Spinal cord (tissue), 9 donors: ENCODE measurements at regions not wholly inside any gene's neighbourhood (a gene's known extent, or its start where the extent isn't known, plus 50 kb on each side); places are given as distances from the start of the nearest gene placed in this dataset.

Experiments used
- DNase-seq, 6 donors: peaks; one replicate each; pipeline versions ENCODE4 v3.0.0 to v3.0.0-alpha.2; 2013 to 2015; ENCODE audit warnings: low spot score in 6 of 6, low read depth in 4 of 6
- H3K27ac ChIP-seq: one replicate; pipeline ENCODE4 v1.5.1; 2013; ENCODE audit warnings: low read depth, low read length, control low read depth
- H3K27me3 ChIP-seq: one replicate; pipeline ENCODE4 v1.6.1; 2013; ENCODE audit warnings: low read length; ENCODE audit not compliant: control insufficient read depth, insufficient read depth
- H3K36me3 ChIP-seq: one replicate; pipeline ENCODE4 v1.6.1; 2013; ENCODE audit warnings: low read length; ENCODE audit not compliant: control insufficient read depth, insufficient read depth
- H3K4me1 ChIP-seq: one replicate; pipeline ENCODE4 v1.6.1; 2013; ENCODE audit warnings: low read length; ENCODE audit not compliant: control insufficient read depth, insufficient read depth
- H3K4me3 ChIP-seq: one replicate; pipeline ENCODE4 v1.5.1; 2013; ENCODE audit warnings: low read depth, low read length, control low read depth
- H3K9me3 ChIP-seq: one replicate; pipeline ENCODE4 v1.6.1; 2013; ENCODE audit warnings: low read length; ENCODE audit not compliant: control insufficient read depth, insufficient read depth
- WGBS: methylation state at CpG from one replicate; pipeline ENCODE4 v1.1.5; 2013; ENCODE audit warnings: missing lambda C conversion rate; ENCODE audit not compliant: insufficient coverage; 5-methylcytosine and 5-hydroxymethylcytosine counted together
- donor health status: healthy.

GRCh38 chr17:77613218-77613617 lies 345.3 kb upstream of the TNRC6C start:
- 74% methylated on average over 7 of the region's 7 CpGs for WGBS
- no peak for DNase-seq
- H3K4me1 ChIP-seq, result peaks cover 11% of the 10 kb centered on the region
- H3K36me3 ChIP-seq, result no peaks in the 10 kb centered on the region
- no peaks in the 10 kb centered on the region for H3K27me3 ChIP-seq
- no peak overlapping the region for H3K4me3 ChIP-seq
- H3K27ac ChIP-seq, result no peak overlapping the region
- no peaks in the 10 kb centered on the region for H3K9me3 ChIP-seq

- Histone ChIP-seq H3K27me3 (no peaks in the 10 kb centered on the region), H3K4me3 (no peak overlapping the region), H3K27ac (no peak overlapping the region), H3K4me1 (peaks cover 12% of the 10 kb centered on the region), H3K9me3 (no peaks in the 10 kb centered on the region), H3K36me3 (no peaks in the 10 kb centered on the region)
- WGBS, result 93% methylated on average over 7 of the region's 8 CpGs
- no peak for DNase-seq
Measured at GRCh38 chr17:77613627-77614026, 344.9 kb upstream of the TNRC6C start.

- no peaks in the 10 kb centered on the region for H3K27me3 ChIP-seq
- H3K9me3 ChIP-seq, result no peaks in the 10 kb centered on the region
- DNase-seq, result no peak
- H3K4me3 ChIP-seq, result no peak overlapping the region
- H3K27ac ChIP-seq, result no peak overlapping the region
- H3K4me1 ChIP-seq, result peaks cover 8% of the 10 kb centered on the region
- no peaks in the 10 kb centered on the region for H3K36me3 ChIP-seq
- WGBS, result 38% methylated on average over 3 of the region's 4 CpGs
Measured at GRCh38 chr17:77615703-77616253, 342.7 kb upstream of the TNRC6C start.

- peaks cover 4% of the 10 kb centered on the region for H3K4me1 ChIP-seq
- 58% methylated on average over 3 of the region's 3 CpGs for WGBS
- H3K27ac ChIP-seq, result no peak overlapping the region
- H3K4me3 ChIP-seq, result no peak overlapping the region
- H3K9me3 ChIP-seq, result no peaks in the 10 kb centered on the region
- H3K36me3 ChIP-seq, result no peaks in the 10 kb centered on the region
- no peaks in the 10 kb centered on the region for H3K27me3 ChIP-seq
- no peak for DNase-seq
Measured at GRCh38 chr17:77616254-77616731, 342.2 kb upstream of the TNRC6C start.

GRCh38 chr17:77617516-77617915 lies 341.0 kb upstream of the TNRC6C start:
- H3K36me3 ChIP-seq, result no peaks in the 10 kb centered on the region
- H3K9me3 ChIP-seq, result no peaks in the 10 kb centered on the region
- DNase-seq, result no peak
- H3K4me3 ChIP-seq, result no peak overlapping the region
- H3K27me3 ChIP-seq, result no peaks in the 10 kb centered on the region
- H3K27ac ChIP-seq, result no peak overlapping the region
- 78% methylated on average over 8 of the region's 8 CpGs for WGBS
- H3K4me1 ChIP-seq, result peaks cover 4% of the 10 kb centered on the region

GRCh38 chr17:77618173-77618572 lies 340.3 kb upstream of the TNRC6C start:
- DNase-seq, result no peak
- H3K4me1 ChIP-seq, result peaks cover 4% of the 10 kb centered on the region
- no peaks in the 10 kb centered on the region for H3K27me3 ChIP-seq
- 71% methylated on average over 7 of the region's 7 CpGs for WGBS
- no peaks in the 10 kb centered on the region for H3K9me3 ChIP-seq
- H3K27ac ChIP-seq, result no peak overlapping the region
- H3K4me3 ChIP-seq, result no peak overlapping the region
- no peaks in the 10 kb centered on the region for H3K36me3 ChIP-seq

GRCh38 chr17:77618731-77619130 lies 339.8 kb upstream of the TNRC6C start:
- DNase-seq, result no peak
- no peak overlapping the region for H3K4me3 ChIP-seq
- no peak overlapping the region for H3K27ac ChIP-seq
- H3K9me3 ChIP-seq, result no peaks in the 10 kb centered on the region
- no peaks in the 10 kb centered on the region for H3K36me3 ChIP-seq
- H3K4me1 ChIP-seq, result peaks cover 4% of the 10 kb centered on the region
- H3K27me3 ChIP-seq, result no peaks in the 10 kb centered on the region
- 95% methylated on average over 11 of the region's 11 CpGs for WGBS

- 70% methylated on average over 2 of the region's 4 CpGs for WGBS
- no peak overlapping the region for H3K27ac ChIP-seq
Measured at GRCh38 chr17:77619326-77619725, 339.2 kb upstream of the TNRC6C start.

GRCh38 chr17:77619851-77620250 lies 338.7 kb upstream of the TNRC6C start:
- peaks cover 4% of the 10 kb centered on the region for H3K4me1 ChIP-seq
- 93% methylated on average over 2 of the region's 5 CpGs for WGBS
- no peaks in the 10 kb centered on the region for H3K27me3 ChIP-seq

More at GRCh38 chr17:77619326-77619725, 339.2 kb upstream of the TNRC6C start:
- Histone ChIP-seq H3K36me3 (no peaks in the 10 kb centered on the region), H3K9me3 (no peaks in the 10 kb centered on the region), H3K4me1 (peaks cover 4% of the 10 kb centered on the region), H3K27me3 (no peaks in the 10 kb centered on the region), H3K4me3 (no peak overlapping the region)
- no peak for DNase-seq

GRCh38 chr17:77620282-77620681 lies 338.2 kb upstream of the TNRC6C start:
- 100% methylated on average over 1 of the region's 5 CpGs for WGBS

More at GRCh38 chr17:77619851-77620250, 338.7 kb upstream of the TNRC6C start:
- H3K4me3 ChIP-seq, result no peak overlapping the region
- no peak overlapping the region for H3K27ac ChIP-seq
- H3K36me3 ChIP-seq, result no peaks in the 10 kb centered on the region
- H3K9me3 ChIP-seq, result no peaks in the 10 kb centered on the region
- DNase-seq, result no peak

More at GRCh38 chr17:77620282-77620681, 338.2 kb upstream of the TNRC6C start:
- no peaks in the 10 kb centered on the region for H3K9me3 ChIP-seq
- H3K27me3 ChIP-seq, result no peaks in the 10 kb centered on the region
- H3K27ac ChIP-seq, result no peak overlapping the region
- H3K4me3 ChIP-seq, result no peak overlapping the region
- H3K36me3 ChIP-seq, result no peaks in the 10 kb centered on the region
- DNase-seq, result no peak
- peaks cover 4% of the 10 kb centered on the region for H3K4me1 ChIP-seq
